BJ (cell line): ENCODE measurements at regions not wholly inside any gene's neighbourhood (a gene's known extent, or its start where the extent isn't known, plus 50 kb on each side); places are given as distances from the start of the nearest gene placed in this dataset.

Experiments
- CTCF ChIA-PET: fragments of 350-600 bp; formaldehyde crosslinking; extraction: SDS; loops from one replicate; lab custom pipeline; 2021; ENCODE audit warnings: antibody characterized with exemption, inconsistent platforms; lab: Yijun Ruan, JAX
- POLR2A ChIA-PET: fragments of 300-600 bp; sonication (Branson Sonifier 250); formaldehyde crosslinking; extraction: SDS; loops from one replicate; lab custom pipeline; 2021; ENCODE audit warnings: antibody characterized with exemption; lab: Charles Lee
- DNase-seq: peaks from one replicate; pipeline ENCODE4 v3.0.0-alpha.2; 2011; ENCODE audit warnings: low read depth
- H3K27me3 ChIP-seq: 2 replicates; pipeline ENCODE4 v1.6.0; 2011; ENCODE audit warnings: low read length; ENCODE audit not compliant: control insufficient read depth, insufficient read depth
- H3K36me3 ChIP-seq: 2 replicates; pipeline ENCODE4 v1.5.1; 2011; ENCODE audit warnings: low read length; ENCODE audit not compliant: control insufficient read depth, insufficient read depth
- H3K4me3 ChIP-seq: 2 replicates; pipeline ENCODE4 v1.5.1; 2011; ENCODE audit warnings: low read depth, mild to moderate bottlenecking, control low read depth, low read length
- CTCF ChIP-seq: IDR thresholded peaks from 2 replicates; pipeline ENCODE4 v1.5.1; 2011; ENCODE audit warnings: low read depth, mild to moderate bottlenecking, control low read depth, inconsistent platforms, low read length, moderate library complexity; ENCODE audit not compliant: insufficient read depth

DNA sequence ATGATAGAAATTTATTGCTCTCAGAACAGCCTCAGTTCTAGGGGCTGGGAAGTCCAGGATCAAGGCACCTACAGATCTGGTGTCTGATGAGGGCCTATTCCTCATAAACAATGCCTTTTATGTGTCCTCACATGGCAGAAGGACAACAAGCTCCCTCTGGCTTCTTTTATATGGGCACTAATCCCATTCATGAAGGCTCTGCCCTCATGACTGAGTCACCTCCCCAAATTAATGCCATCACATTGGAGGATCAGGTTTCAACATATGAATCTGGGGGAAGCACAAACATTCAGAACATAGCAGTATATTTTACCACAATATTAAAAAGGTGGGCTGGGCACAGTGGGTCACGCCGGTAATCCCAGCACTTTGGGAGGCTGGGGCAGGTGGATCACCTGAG is 58.5 kb upstream of the CCN6 start:
- Histone ChIP-seq H3K4me3 (no peak overlapping the region), H3K27me3 (no peaks in the 10 kb centered on the region), H3K36me3 (no peaks in the 10 kb centered on the region)
- TF ChIP-seq CTCF = no peak
- ChIA-PET POLR2A (no interaction called here), CTCF (interaction anchor here (1.5 to 3.8 kb wide), 4 partner anchors 100 to 286 kb away, joined by 3 to 42 read pairs (median 7); no protein-coding TSS in a partner anchor)
- no peak for DNase-seq

DNA sequence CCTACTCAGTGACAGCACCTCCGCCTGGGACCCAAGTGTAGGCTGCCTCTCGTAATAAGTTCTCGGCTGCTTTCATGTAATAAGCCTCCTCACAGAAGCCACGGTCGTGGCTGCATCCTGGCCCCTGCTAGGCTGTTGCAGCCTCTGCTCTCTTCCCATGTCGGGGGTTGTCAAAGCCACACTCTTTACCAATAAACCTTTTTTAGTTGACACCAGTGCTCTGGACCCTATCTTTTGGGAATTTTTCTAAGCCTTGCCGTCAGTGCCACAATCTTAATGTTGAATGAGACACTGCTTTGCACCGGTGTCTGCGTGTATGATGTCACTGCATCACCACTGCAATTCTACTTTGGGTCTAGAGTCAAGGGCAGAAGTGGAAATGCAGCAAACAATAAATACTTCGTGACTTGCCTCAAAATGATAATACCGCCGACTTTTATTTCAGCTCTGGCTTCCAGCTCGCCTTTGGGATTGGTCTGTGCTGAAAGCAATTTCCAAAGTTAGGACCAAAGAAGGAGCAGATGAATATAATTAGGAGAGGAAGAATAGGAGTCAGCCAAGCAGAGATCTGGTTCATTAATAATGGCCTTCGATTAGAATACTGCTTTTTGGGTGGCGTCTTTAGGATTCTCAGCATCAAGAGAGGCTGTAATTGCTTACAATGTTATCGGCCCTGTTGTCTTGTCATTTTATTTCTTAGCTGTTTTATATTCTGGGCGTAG is 57.6 kb upstream of the CCN6 start:
- ChIA-PET POLR2A (interaction anchor here (0.6 kb wide), 1 partner anchor 286 kb away, joined by 5 read pairs; no protein-coding TSS in a partner anchor), CTCF (interaction anchor here (0.7 to 3.8 kb wide), 13 partner anchors 12 to 287 kb away, joined by 3 to 42 read pairs (median 4); no protein-coding TSS in a partner anchor)
- Histone ChIP-seq H3K27me3 (no peaks in the 10 kb centered on the region), H3K36me3 (no peaks in the 10 kb centered on the region), H3K4me3 (no peak overlapping the region)
- TF ChIP-seq CTCF = no peak
- no peak for DNase-seq

DNA sequence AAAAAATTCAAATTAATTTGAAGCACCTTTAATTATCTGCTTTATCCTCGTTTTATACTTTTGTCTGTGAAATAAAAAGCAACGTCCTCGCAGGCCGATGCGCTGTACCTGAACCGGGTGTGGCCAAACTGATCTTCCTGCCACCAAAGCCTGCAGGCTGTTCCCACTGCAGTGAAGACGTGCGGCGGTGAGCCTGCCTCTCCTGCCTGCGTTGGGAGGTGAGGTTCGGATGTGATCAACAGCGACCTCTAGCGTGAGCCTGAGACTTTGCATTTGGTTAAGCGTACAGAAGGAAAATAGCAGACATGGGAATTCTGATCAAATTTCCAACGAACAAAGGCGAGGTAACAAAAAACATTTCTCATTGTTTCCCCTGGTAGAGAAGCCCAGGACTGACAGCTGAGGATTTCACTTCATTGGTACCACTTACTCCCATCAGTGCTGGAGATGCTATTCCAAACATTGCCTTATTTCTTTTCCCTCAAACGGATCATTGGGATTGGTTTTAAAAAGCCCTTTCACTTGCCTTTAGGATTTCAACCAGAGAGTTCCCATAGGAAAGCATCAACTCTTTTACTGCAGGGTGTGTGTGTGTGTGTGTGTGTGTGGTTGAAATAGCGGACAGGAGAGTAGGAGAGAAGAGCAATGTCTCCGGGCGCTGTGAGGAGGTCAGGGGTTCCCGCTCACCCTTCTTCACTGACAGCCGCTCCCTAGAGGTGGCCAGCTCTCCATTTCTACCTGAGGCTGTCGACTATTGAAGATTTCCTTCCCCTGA is 56.6 kb upstream of the CCN6 start:
- no peak overlapping the region for H3K4me3 ChIP-seq
- no peak for DNase-seq
- TF ChIP-seq CTCF = peak; percentile 86
- CTCF ChIA-PET = interaction anchor here (0.6 to 3.8 kb wide), 16 partner anchors 10 to 288 kb away, joined by 3 to 42 read pairs (median 5); partner anchors contain the start of gene FYN
- H3K36me3 ChIP-seq = no peaks in the 10 kb centered on the region
- H3K27me3 ChIP-seq = no peaks in the 10 kb centered on the region
- POLR2A ChIA-PET = no interaction called here

DNA sequence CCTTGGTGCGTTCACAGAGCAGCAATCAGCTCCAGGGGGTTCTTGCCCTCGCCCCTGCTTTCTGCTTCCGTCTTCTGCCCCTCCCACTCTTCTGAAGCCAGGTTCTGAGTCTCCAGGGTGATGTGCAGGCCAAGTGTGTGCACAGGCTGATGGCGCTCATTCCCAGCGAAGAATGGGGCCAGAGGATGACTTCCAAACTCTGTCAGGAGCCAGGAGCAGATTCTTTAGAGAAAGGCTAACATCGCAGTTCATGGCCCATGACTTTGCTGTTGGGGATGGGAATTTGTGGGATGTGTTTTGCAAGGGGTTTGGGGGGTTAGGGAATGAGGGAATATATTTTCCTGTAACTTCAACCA is 56.1 kb upstream of the CCN6 start:
- no peak for DNase-seq
- POLR2A ChIA-PET = no interaction called here
- H3K27me3 ChIP-seq = no peaks in the 10 kb centered on the region
- no peak for TF ChIP-seq CTCF
- CTCF ChIA-PET = interaction anchor here (0.6 to 3.8 kb wide), 11 partner anchors 10 to 288 kb away, joined by 3 to 42 read pairs (median 5); partner anchors contain the start of gene FYN
- H3K4me3 ChIP-seq = no peak overlapping the region
- H3K36me3 ChIP-seq = no peaks in the 10 kb centered on the region

- H3K36me3 ChIP-seq = no peaks in the 10 kb centered on the region
- DNase-seq = no peak
- ChIA-PET CTCF (no interaction called here), POLR2A (no interaction called here)
- H3K4me3 ChIP-seq = no peak overlapping the region
- no peak for TF ChIP-seq CTCF
- no peaks in the 10 kb centered on the region for H3K27me3 ChIP-seq
Measured at GRCh38 chr6:112002307-112002706, 51.6 kb upstream of the CCN6 start.
